WTC11 (cell line): ENCODE measurements at regions not wholly inside any gene's neighbourhood (a gene's known extent, or its start where the extent isn't known, plus 50 kb on each side); places are given as distances from the start of the nearest gene placed in this dataset.

Source experiments
- ATAC-seq: fragments of 200-7000 bp; cut with Tn5 transposase; 2 replicates; pipeline ENCODE4 v1.10.0; 2021; ENCODE audit warnings: mild to moderate bottlenecking, moderate library complexity
- CTCF ChIA-PET: fragments of 300-600 bp; sonication (Branson Sonifier 250); formaldehyde crosslinking; loops from one replicate; lab custom pipeline; 2021; ENCODE audit warnings: antibody characterized with exemption; lab: Charles Lee
- POLR2A ChIA-PET: fragments of 350-600 bp; sonication (Branson Sonifier 250); formaldehyde crosslinking; loops from one replicate; lab custom pipeline; 2021; ENCODE audit warnings: antibody characterized with exemption; lab: Charles Lee
- DNase-seq: peaks from one replicate; pipeline ENCODE4 v3.0.0; 2021; ENCODE audit warnings: low spot score
- H3K27ac Mint-ChIP-seq: 2 replicates; pipeline ENCODE4 v1.8.0; 2021; ENCODE audit warnings: mixed read lengths
- H3K27me3 Mint-ChIP-seq: 2 replicates; pipeline ENCODE4 v1.8.0; 2021; ENCODE audit warnings: low read depth, mild to moderate bottlenecking, moderate library complexity, mixed read lengths
- H3K36me3 Mint-ChIP-seq: 2 replicates; pipeline ENCODE4 v1.8.0; 2021; ENCODE audit warnings: mixed read lengths
- H3K4me1 Mint-ChIP-seq: 2 replicates; pipeline ENCODE4 v1.8.0; 2022; ENCODE audit warnings: mixed read lengths
- H3K4me3 Mint-ChIP-seq: 2 replicates; pipeline ENCODE4 v1.8.0; 2021; ENCODE audit warnings: mild to moderate bottlenecking, moderate library complexity, mixed read lengths
- H3K9me3 Mint-ChIP-seq: 2 replicates; pipeline ENCODE4 v1.8.0; 2021; ENCODE audit warnings: mixed read lengths
- AFF4 ChIP-seq: sonication (generic); formaldehyde crosslinking; IDR thresholded peaks from 2 replicates; pipeline ENCODE4 v1.8.1; 2023; ENCODE audit warnings: mild to moderate bottlenecking, missing genetic modification reagents, borderline replicate concordance
- ATF3 ChIP-seq: sonication (generic); formaldehyde crosslinking; conservative IDR thresholded peaks from 2 replicates; pipeline ENCODE4 v1.8.1; 2022; ENCODE audit warnings: mild to moderate bottlenecking, missing genetic modification reagents
- E2F1 ChIP-seq: sonication (generic); formaldehyde crosslinking; IDR thresholded peaks from 2 replicates; pipeline ENCODE4 v1.8.0; 2022; ENCODE audit warnings: mild to moderate bottlenecking, missing genetic modification reagents
- GTF2I ChIP-seq: fragments of 250-450 bp; sonication (Bioruptor Pico); conservative IDR thresholded peaks from 2 replicates; pipeline ENCODE4 v1.4.0; 2021; ENCODE audit warnings: mild to moderate bottlenecking
- MAX ChIP-seq: sonication (generic); formaldehyde crosslinking; IDR thresholded peaks from 2 replicates; pipeline ENCODE4 v1.8.0; 2022; ENCODE audit warnings: mild to moderate bottlenecking, missing genetic modification reagents
- MLX ChIP-seq: sonication (generic); formaldehyde crosslinking; IDR thresholded peaks from 2 replicates; pipeline ENCODE4 v1.8.1; 2023; ENCODE audit warnings: mild to moderate bottlenecking, missing genetic modification reagents, moderate library complexity
- SOX15 ChIP-seq: fragments of 250-450 bp; sonication (Bioruptor Pico); IDR thresholded peaks from 2 replicates; pipeline ENCODE4 v1.9.0; 2021; ENCODE audit warnings: mild to moderate bottlenecking
- STAT6 ChIP-seq: sonication (generic); formaldehyde crosslinking; conservative IDR thresholded peaks from 2 replicates; pipeline ENCODE4 v1.8.1; 2023; ENCODE audit warnings: mild to moderate bottlenecking, low read depth, missing genetic modification reagents, moderate library complexity
- TCF7 ChIP-seq: sonication (generic); formaldehyde crosslinking; IDR thresholded peaks from 2 replicates; pipeline ENCODE4 v1.8.0; 2022; ENCODE audit warnings: mild to moderate bottlenecking, low read depth, missing genetic modification reagents, moderate library complexity
- TP53 ChIP-seq: sonication (generic); formaldehyde crosslinking; IDR thresholded peaks from 2 replicates; pipeline ENCODE4 v1.8.1; 2023; ENCODE audit warnings: mild to moderate bottlenecking, missing genetic modification reagents
- ZNF423 ChIP-seq: fragments of 250-450 bp; sonication (Bioruptor Pico); IDR thresholded peaks from 2 replicates; pipeline ENCODE4 v2.1.2; 2022; ENCODE audit warnings: mild to moderate bottlenecking, moderate library complexity

- no peak for TF ChIP-seq AFF4
- no peak for TF ChIP-seq TCF7
Observed at GRCh38 chr1:212531796-212532195, 76.8 kb upstream of the ATF3 start (continued).

GRCh38 chr1:212532469-212533147 is 76.0 kb upstream of the ATF3 start:
- no peak for DNase-seq
- POLR2A ChIA-PET: no interaction called here
- Mint-ChIP-seq H3K9me3 (peaks cover 1% of the 10 kb centered on the region), H3K4me3 (no peak overlapping the region), H3K36me3 (no peaks in the 10 kb centered on the region), H3K4me1 (no peaks in the 10 kb centered on the region)
- peak; percentile 78 for ATAC-seq
- CTCF ChIA-PET: interaction anchor here (0.6 to 1.7 kb wide), 6 partner anchors 18 to 76 kb away, joined by 3 to 8 read pairs (median 4); partner anchors contain the start of gene ATF3
- TF ChIP-seq AFF4 (no peak), MAX (CRISPR knock-in tag) (no peak), STAT6 (CRISPR knock-in tag) (no peak), TP53 (CRISPR knock-in tag) (no peak), E2F1 (CRISPR knock-in tag) (no peak), ATF3 (CRISPR knock-in tag) (no peak), MLX (CRISPR knock-in tag) (no peak), ZNF423 (CRISPR knock-in tag) (no peak), SOX15 (CRISPR knock-in tag) (no peak), GTF2I (CRISPR knock-in tag) (no peak)
- TF ChIP-seq, all 79 proteins: peak for 0
- Mint-ChIP-seq H3K27me3 (no peaks in the 10 kb centered on the region; the same call in 1 of the 2 replicates), H3K27ac (no peak overlapping the region)
